GM23338 (cell line): ENCODE measurements at regions not wholly inside any gene's neighbourhood (a gene's known extent, or its start where the extent isn't known, plus 50 kb on each side); places are given as distances from the start of the nearest gene placed in this dataset.

Experiments
- ATAC-seq: fragments of 200-7000 bp; cut with Tn5 transposase; 3 replicates; pipeline ENCODE4 v1.9.1; 2020
- DNase-seq: peaks from one replicate; pipeline ENCODE4 v3.0.0-alpha.2; 2015; ENCODE audit warnings: low spot score
- H2AFZ ChIP-seq: fragments of 200-600 bp; sonication (generic); 2 replicates; pipeline ENCODE4 v1.8.0; 2016; ENCODE audit warnings: antibody characterized with exemption, mild to moderate bottlenecking, moderate library complexity
- H3F3A ChIP-seq: fragments of 200-600 bp; sonication (generic); replicated peaks from 2 replicates; pipeline ENCODE4 v1.8.0; 2017; ENCODE audit warnings: antibody characterized with exemption, mixed run types, low read depth
- H3K27ac ChIP-seq: fragments of 200-600 bp; sonication (generic); 2 replicates; pipeline ENCODE4 v1.6.1; 2016; ENCODE audit warnings: low read depth
- H3K27me3 ChIP-seq: fragments of 200-600 bp; sonication (generic); 2 replicates; pipeline ENCODE4 v1.8.0; 2016; ENCODE audit warnings: mild to moderate bottlenecking, mixed run types, moderate library complexity; ENCODE audit not compliant: insufficient read depth
- H3K36me3 ChIP-seq: fragments of 200-600 bp; sonication (generic); 2 replicates; pipeline ENCODE4 v1.8.0; 2016; ENCODE audit warnings: mild to moderate bottlenecking; ENCODE audit not compliant: insufficient read depth
- H3K4me1 ChIP-seq: fragments of 200-600 bp; sonication (generic); 2 replicates; pipeline ENCODE4 v1.8.0; 2016; ENCODE audit warnings: mild to moderate bottlenecking, moderate library complexity; ENCODE audit not compliant: insufficient read depth
- H3K4me2 ChIP-seq: fragments of 200-600 bp; sonication (generic); 2 replicates; pipeline ENCODE4 v1.7.1; 2017; ENCODE audit warnings: mixed run types
- H3K4me3 ChIP-seq: fragments of 200-600 bp; sonication (generic); 2 replicates; pipeline ENCODE4 v1.6.1; 2016; ENCODE audit warnings: mixed run types
- H3K79me2 ChIP-seq: fragments of 200-600 bp; sonication (generic); replicated peaks from 2 replicates; pipeline ENCODE4 v1.8.0; 2017; ENCODE audit warnings: mild to moderate bottlenecking; ENCODE audit not compliant: insufficient read depth
- H3K9me2 ChIP-seq: fragments of 200-600 bp; sonication (generic); 2 replicates; pipeline ENCODE4 v1.8.0; 2017; ENCODE audit not compliant: insufficient read depth
- H4K20me1 ChIP-seq: fragments of 200-600 bp; sonication (generic); replicated peaks from 2 replicates; pipeline ENCODE4 v1.8.0; 2017; ENCODE audit warnings: mild to moderate bottlenecking; ENCODE audit not compliant: insufficient read depth
- H3K27ac Mint-ChIP-seq: 2 replicates; pipeline ENCODE4 v1.8.0; 2020; ENCODE audit warnings: inconsistent platforms, mild to moderate bottlenecking, moderate library complexity, mixed read lengths
- H3K27me3 Mint-ChIP-seq: 3 replicates; pipeline ENCODE4 v1.8.0; 2022; ENCODE audit warnings: low read depth, mild to moderate bottlenecking, moderate library complexity, mixed read lengths, inconsistent platforms; ENCODE audit not compliant: insufficient read depth, poor library complexity
- H3K36me3 Mint-ChIP-seq: 3 replicates; pipeline ENCODE4 v1.8.0; 2021; ENCODE audit warnings: low read depth, mild to moderate bottlenecking, inconsistent platforms, moderate library complexity, mixed read lengths
- H3K4me1 Mint-ChIP-seq: 3 replicates; pipeline ENCODE4 v1.8.0; 2020; ENCODE audit warnings: mild to moderate bottlenecking, inconsistent platforms, mixed read lengths
- H3K4me3 Mint-ChIP-seq: 3 replicates; pipeline ENCODE4 v1.8.0; 2021; ENCODE audit warnings: moderate library complexity, mild to moderate bottlenecking, inconsistent platforms, mixed read lengths
- H3K9me3 Mint-ChIP-seq: 3 replicates; pipeline ENCODE4 v1.8.0; 2020; ENCODE audit warnings: moderate library complexity, mild to moderate bottlenecking, inconsistent platforms, mixed read lengths
- CREB1 ChIP-seq: fragments of 250-450 bp; sonication (Bioruptor Pico); IDR thresholded peaks from 2 replicates; pipeline ENCODE4 v1.5.0; 2020; ENCODE audit warnings: low read depth, mild to moderate bottlenecking, moderate library complexity
- CTCF ChIP-seq, 2 experiments: fragments of 200-600 bp in 1 of 2; sonication (generic) in 1 of 2; conservative IDR thresholded peaks; 2 replicates each; pipeline versions ENCODE4 v1.5.1 to v1.6.1; 2016 to 2017; ENCODE audit warnings: antibody characterized with exemption in 2 of 2, low read depth in 2 of 2, mild to moderate bottlenecking in 2 of 2, moderate library complexity in 1 of 2
- ETS1 ChIP-seq: IDR thresholded peaks from 2 replicates; pipeline ENCODE4 v1.6.1; 2016; ENCODE audit warnings: antibody characterized with exemption
- EZH2 ChIP-seq: fragments of 200-600 bp; sonication (generic); IDR thresholded peaks from one replicate; pipeline ENCODE4 v1.8.0; 2017; ENCODE audit warnings: antibody characterized with exemption, mild to moderate bottlenecking, low read depth; ENCODE audit not compliant: unreplicated experiment
- EZH2phosphoT487 ChIP-seq: fragments of 200-600 bp; sonication (generic); IDR thresholded peaks from one replicate; pipeline ENCODE4 v1.8.1; 2018; ENCODE audit warnings: antibody characterized with exemption; ENCODE audit not compliant: unreplicated experiment
- JUNB ChIP-seq: IDR thresholded peaks from one replicate; pipeline ENCODE4 v1.6.1; 2016; ENCODE audit warnings: antibody characterized with exemption; ENCODE audit not compliant: unreplicated experiment
- NANOG ChIP-seq: IDR thresholded peaks from 2 replicates; pipeline ENCODE4 v1.6.1; 2016; ENCODE audit warnings: antibody characterized with exemption, borderline replicate concordance
- POLR2AphosphoS5 ChIP-seq: IDR thresholded peaks from 2 replicates; pipeline ENCODE4 v1.6.1; 2016; ENCODE audit warnings: antibody characterized with exemption, low read depth
- REST ChIP-seq: IDR thresholded peaks from one replicate; pipeline ENCODE4 v1.6.1; 2018; ENCODE audit warnings: antibody characterized with exemption; ENCODE audit not compliant: unreplicated experiment
- STAT1 ChIP-seq: IDR thresholded peaks from one replicate; pipeline ENCODE4 v1.6.1; 2016; ENCODE audit warnings: antibody characterized with exemption; ENCODE audit not compliant: unreplicated experiment
- ZNF114 ChIP-seq: fragments of 250-450 bp; sonication (Bioruptor Pico); IDR thresholded peaks from 2 replicates; pipeline ENCODE4 v1.5.0; 2020; ENCODE audit warnings: mild to moderate bottlenecking, moderate library complexity
- ZNF331 ChIP-seq: fragments of 250-450 bp; sonication (Bioruptor Pico); IDR thresholded peaks from 2 replicates; pipeline ENCODE4 v1.5.0; 2020; ENCODE audit warnings: low read depth, mild to moderate bottlenecking, moderate library complexity
- ZNF462 ChIP-seq: fragments of 250-450 bp; sonication (Bioruptor Pico); IDR thresholded peaks from 2 replicates; pipeline ENCODE4 v1.5.0; 2020; ENCODE audit warnings: mild to moderate bottlenecking, moderate library complexity

DNA sequence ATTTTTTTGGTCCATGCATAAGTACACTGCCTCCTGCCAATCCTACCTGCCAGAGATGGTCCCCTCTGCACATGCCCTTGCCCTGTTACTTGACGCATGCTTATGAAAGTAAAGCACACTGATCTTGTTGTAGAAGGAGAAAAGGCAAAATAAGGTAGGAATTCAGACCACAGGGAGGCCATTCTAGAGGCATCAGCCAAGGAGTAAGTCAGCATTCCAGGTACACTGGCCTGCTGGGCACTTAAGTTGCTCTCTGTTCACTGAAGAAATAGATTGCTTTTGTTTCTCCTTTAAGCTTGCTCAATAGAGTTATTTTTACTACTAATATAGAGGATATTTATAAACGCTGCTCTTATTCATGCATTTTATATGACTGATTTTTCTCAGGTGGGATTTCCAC, 604.4 kb downstream of the TDRD15 start:
- Histone ChIP-seq H3K79me2 (no peaks in the 10 kb centered on the region), H3K4me2 (no peak overlapping the region), H3K9me2 (0 out of 2 replicates have a peak, but pooled peaks cover 1% of the 10 kb centered on the region), H3K27ac (no peak overlapping the region), H3K27me3 (no peaks in the 10 kb centered on the region), H3F3A (no peaks in the 10 kb centered on the region), H4K20me1 (no peaks in the 10 kb centered on the region), H3K4me1 (no peaks in the 10 kb centered on the region), H2AFZ (no peak overlapping the region), H3K36me3 (no peaks in the 10 kb centered on the region), H3K4me3 (no peak overlapping the region)
- Mint-ChIP-seq H3K27ac (no peak overlapping the region), H3K27me3 (no peaks in the 10 kb centered on the region), H3K4me3 (no peak overlapping the region), H3K4me1 (no peaks in the 10 kb centered on the region), H3K36me3 (no peaks in the 10 kb centered on the region), H3K9me3 (no peaks in the 10 kb centered on the region)
- TF ChIP-seq EZH2phosphoT487 (no peak), POLR2AphosphoS5 (no peak), ZNF331 (CRISPR knock-in tag) (no peak), STAT1 (no peak), ETS1 (no peak), REST (no peak), NANOG (no peak), JUNB (no peak), CREB1 (no peak), CTCF (conservative IDR thresholded peaks at IDR 0.05; ENCODE audit: low read depth in 2 of 2) (no peak), ZNF114 (CRISPR knock-in tag) (no peak), EZH2 (no peak), ZNF462 (no peak)
- peak; percentile 42; the same call in 2 of the 3 replicates for ATAC-seq
- DNase-seq, result no peak
